GM19452 (cell line): ENCODE measurements at regions not wholly inside any gene's neighbourhood (a gene's known extent, or its start where the extent isn't known, plus 50 kb on each side); places are given as distances from the start of the nearest gene placed in this dataset.
"Not testable (repeated sequence)": the region's sequence is repeated elsewhere in the genome, so short reads cannot be mapped to it uniquely, and the experiment has no call there.

Source experiments
- ATAC-seq: cut with Tn5 transposase; IDR thresholded peaks from one replicate; pipeline ENCODE4 v1.9.1; 2021; ENCODE audit not compliant: unreplicated experiment

GRCh38 chr2:90216801-90217200, 1525.3 kb downstream of the RPIA start:
- ATAC-seq, result not testable (repeated sequence)

- not testable (repeated sequence) for ATAC-seq
Observed at GRCh38 chr2:90218534-90218933, 1527.1 kb downstream of the RPIA start.

GRCh38 chr2:90220623-90221299, 1529.3 kb downstream of the RPIA start:
- ATAC-seq, result not testable (repeated sequence)

- no peak for ATAC-seq
Observed at GRCh38 chr2:90221300-90221651, 1529.8 kb downstream of the RPIA start.

- ATAC-seq, result not testable (repeated sequence)
Observed at GRCh38 chr2:90224767-90225166, 1533.3 kb downstream of the RPIA start.

- ATAC-seq, result not testable (repeated sequence)
Observed at GRCh38 chr2:90226465-90227072, 1535.1 kb downstream of the RPIA start.

GRCh38 chr2:90231199-90231598, 1539.7 kb downstream of the RPIA start:
- ATAC-seq, result not testable (repeated sequence)

GRCh38 chr2:90235452-90235851, 1544.0 kb downstream of the RPIA start:
- not testable (repeated sequence) for ATAC-seq

GRCh38 chr2:90237923-90238361, 1546.5 kb downstream of the RPIA start:
- ATAC-seq, result not testable (repeated sequence)

GRCh38 chr2:90238505-90239230, 1547.2 kb downstream of the RPIA start:
- ATAC-seq, result not testable (repeated sequence)

- ATAC-seq, result not testable (repeated sequence)
Observed at GRCh38 chr2:90239769-90240168, 1548.3 kb downstream of the RPIA start.

- not testable (repeated sequence) for ATAC-seq
Observed at GRCh38 chr2:90244902-90245765, 1553.7 kb downstream of the RPIA start.

GRCh38 chr2:90248400-90248799, 1556.9 kb downstream of the RPIA start:
- not testable (repeated sequence) for ATAC-seq

GRCh38 chr2:90250350-90250749, 1558.9 kb downstream of the RPIA start:
- ATAC-seq, result not testable (repeated sequence)

- not testable (repeated sequence) for ATAC-seq
Observed at GRCh38 chr2:90251576-90251975, 1560.1 kb downstream of the RPIA start.

- not testable (repeated sequence) for ATAC-seq
Observed at GRCh38 chr2:90253306-90253705, 1561.8 kb downstream of the RPIA start.

GRCh38 chr2:90266888-90267287, 1575.4 kb downstream of the RPIA start:
- not testable (repeated sequence) for ATAC-seq

GRCh38 chr2:90287751-90288150, 1596.3 kb downstream of the RPIA start:
- not testable (repeated sequence) for ATAC-seq

- not testable (repeated sequence) for ATAC-seq
Observed at GRCh38 chr2:90288396-90288795, 1596.9 kb downstream of the RPIA start.

GRCh38 chr2:90289291-90289980, 1598.0 kb downstream of the RPIA start:
- not testable (repeated sequence) for ATAC-seq
